K562 (cell line): ENCODE measurements at regions not wholly inside any gene's neighbourhood (a gene's known extent, or its start where the extent isn't known, plus 50 kb on each side); places are given as distances from the start of the nearest gene placed in this dataset.

Experiments
- BMI1 ChIP-seq: fragments of 150-350 bp; IDR thresholded peaks from 2 replicates; pipeline ENCODE4 v1.6.1; 2014; ENCODE audit warnings: low read length
- DEAF1 ChIP-seq: fragments of 450-650 bp; formaldehyde crosslinking; IDR thresholded peaks from 2 replicates; pipeline ENCODE4 v1.4.0; 2020; ENCODE audit warnings: mild to moderate bottlenecking, moderate library complexity
- ELF4 ChIP-seq: fragments of 450-650 bp; formaldehyde crosslinking; IDR thresholded peaks from 2 replicates; pipeline ENCODE4 v1.4.0; 2022; ENCODE audit warnings: missing genetic modification characterization
- ERF ChIP-seq: fragments of 450-650 bp; formaldehyde crosslinking; IDR thresholded peaks from 2 replicates; pipeline ENCODE4 v1.4.0; 2020; ENCODE audit warnings: mild to moderate bottlenecking, mixed read lengths
- FOXP1 ChIP-seq: sonication (generic); formaldehyde crosslinking; IDR thresholded peaks from 2 replicates; pipeline ENCODE4 v1.8.0; 2022; ENCODE audit warnings: mild to moderate bottlenecking, missing genetic modification reagents
- RBM22 ChIP-seq: fragments of 200-400 bp; formaldehyde crosslinking; IDR thresholded peaks from 2 replicates; pipeline ENCODE4 v1.6.1; 2018; ENCODE audit warnings: low read length, low read depth; ENCODE audit not compliant: poor library complexity, severe bottlenecking
- SMAD1 ChIP-seq: fragments of 150-350 bp; IDR thresholded peaks from 2 replicates; pipeline ENCODE4 v1.6.1; 2014; ENCODE audit warnings: low read length, low read depth; ENCODE audit not compliant: partially characterized antibody
- ZC3H4 ChIP-seq: sonication (generic); formaldehyde crosslinking; IDR thresholded peaks from 2 replicates; pipeline ENCODE4 v1.9.0; 2021; ENCODE audit warnings: missing genetic modification reagents, borderline replicate concordance
- ZNF444 ChIP-seq: fragments of 250-450 bp; sonication (Bioruptor Pico); IDR thresholded peaks from 2 replicates; pipeline ENCODE4 v1.4.0; 2020; ENCODE audit warnings: mild to moderate bottlenecking, moderate library complexity
- ZNF75A ChIP-seq: fragments of 450-650 bp; formaldehyde crosslinking; IDR thresholded peaks from 2 replicates; pipeline ENCODE4 v1.4.0; 2020; ENCODE audit warnings: mild to moderate bottlenecking
- TF ChIP-seq, protein P1 (sequence below), 2 experiments: fragments of 450-650 bp in 1 of 2; sonication (generic) in 1 of 2; formaldehyde crosslinking in 1 of 2; IDR thresholded peaks; 2 replicates each; pipeline versions ENCODE4 v1.7.1 to v1.9.0; 2016 to 2022; ENCODE audit warnings: inconsistent platforms in 1 of 2, mild to moderate bottlenecking in 1 of 2, missing genetic modification reagents in 1 of 2

- TF ChIP-seq, protein P1, sequence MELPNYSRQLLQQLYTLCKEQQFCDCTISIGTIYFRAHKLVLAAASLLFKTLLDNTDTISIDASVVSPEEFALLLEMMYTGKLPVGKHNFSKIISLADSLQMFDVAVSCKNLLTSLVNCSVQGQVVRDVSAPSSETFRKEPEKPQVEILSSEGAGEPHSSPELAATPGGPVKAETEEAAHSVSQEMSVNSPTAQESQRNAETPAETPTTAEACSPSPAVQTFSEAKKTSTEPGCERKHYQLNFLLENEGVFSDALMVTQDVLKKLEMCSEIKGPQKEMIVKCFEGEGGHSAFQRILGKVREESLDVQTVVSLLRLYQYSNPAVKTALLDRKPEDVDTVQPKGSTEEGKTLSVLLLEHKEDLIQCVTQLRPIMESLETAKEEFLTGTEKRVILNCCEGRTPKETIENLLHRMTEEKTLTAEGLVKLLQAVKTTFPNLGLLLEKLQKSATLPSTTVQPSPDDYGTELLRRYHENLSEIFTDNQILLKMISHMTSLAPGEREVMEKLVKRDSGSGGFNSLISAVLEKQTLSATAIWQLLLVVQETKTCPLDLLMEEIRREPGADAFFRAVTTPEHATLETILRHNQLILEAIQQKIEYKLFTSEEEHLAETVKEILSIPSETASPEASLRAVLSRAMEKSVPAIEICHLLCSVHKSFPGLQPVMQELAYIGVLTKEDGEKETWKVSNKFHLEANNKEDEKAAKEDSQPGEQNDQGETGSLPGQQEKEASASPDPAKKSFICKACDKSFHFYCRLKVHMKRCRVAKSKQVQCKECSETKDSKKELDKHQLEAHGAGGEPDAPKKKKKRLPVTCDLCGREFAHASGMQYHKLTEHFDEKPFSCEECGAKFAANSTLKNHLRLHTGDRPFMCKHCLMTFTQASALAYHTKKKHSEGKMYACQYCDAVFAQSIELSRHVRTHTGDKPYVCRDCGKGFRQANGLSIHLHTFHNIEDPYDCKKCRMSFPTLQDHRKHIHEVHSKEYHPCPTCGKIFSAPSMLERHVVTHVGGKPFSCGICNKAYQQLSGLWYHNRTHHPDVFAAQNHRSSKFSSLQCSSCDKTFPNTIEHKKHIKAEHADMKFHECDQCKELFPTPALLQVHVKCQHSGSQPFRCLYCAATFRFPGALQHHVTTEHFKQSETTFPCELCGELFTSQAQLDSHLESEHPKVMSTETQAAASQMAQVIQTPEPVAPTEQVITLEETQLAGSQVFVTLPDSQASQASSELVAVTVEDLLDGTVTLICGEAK (IDR thresholded peaks at IDR 0.05) = no peak
- TF ChIP-seq, protein P1 (CRISPR knock-in tag; IDR thresholded peaks at IDR 0.05) = no peak
- TF ChIP-seq ELF4 (no peak), ZNF75A (CRISPR knock-in tag) (no peak), BMI1 (no peak), RBM22 (no peak), ZNF444 (no peak), FOXP1 (CRISPR knock-in tag) (no peak), SMAD1 (no peak), ZC3H4 (CRISPR knock-in tag) (no peak), ERF (no peak), DEAF1 (CRISPR knock-in tag) (no peak)
Observed at GRCh38 chr2:11045294-11045693, 110.0 kb upstream of the SLC66A3 start (continued).
